Thymus (tissue), 11 donors: ENCODE measurements at regions not wholly inside any gene's neighbourhood (a gene's known extent, or its start where the extent isn't known, plus 50 kb on each side); places are given as distances from the start of the nearest gene placed in this dataset.
"Not testable (repeated sequence)": the region's sequence is repeated elsewhere in the genome, so short reads cannot be mapped to it uniquely, and the experiment has no call there.

Experiments
- DNase-seq, 9 donors: peaks; one replicate each; pipeline ENCODE4 v3.0.0-alpha.2; 2013; ENCODE audit warnings: low spot score in 9 of 9, low read depth in 6 of 9, missing footprints in 1 of 9
- H3K27ac ChIP-seq, 2 donors: one replicate each; pipeline ENCODE4 v1.5.1; 2013; ENCODE audit warnings: control low read depth in 1 of 2, low read depth in 1 of 2, low read length in 1 of 2, mild to moderate bottlenecking in 1 of 2, moderate library complexity in 1 of 2
- H3K27me3 ChIP-seq, 2 donors: one replicate each; pipeline ENCODE4 v1.5.1; 2013; ENCODE audit warnings: low read length in 1 of 2; ENCODE audit not compliant: control insufficient read depth in 2 of 2, insufficient read depth in 1 of 2
- H3K36me3 ChIP-seq, 2 donors: one replicate each; pipeline ENCODE4 v1.5.1; 2013; ENCODE audit warnings: low read length in 1 of 2, mild to moderate bottlenecking in 1 of 2, moderate library complexity in 1 of 2; ENCODE audit not compliant: control insufficient read depth in 2 of 2, insufficient read depth in 2 of 2
- H3K4me1 ChIP-seq, 2 donors: one replicate each; pipeline ENCODE4 v1.5.1; 2013; ENCODE audit warnings: low read length in 2 of 2; ENCODE audit not compliant: control insufficient read depth in 2 of 2, insufficient read depth in 2 of 2
- H3K4me3 ChIP-seq, 2 donors: one replicate each; pipeline ENCODE4 v1.5.1; 2013; ENCODE audit warnings: low read length in 2 of 2, control low read depth in 1 of 2, mild to moderate bottlenecking in 1 of 2
- H3K9me3 ChIP-seq, 2 donors: one replicate each; pipeline ENCODE4 v1.5.1; 2013; ENCODE audit warnings: low read length in 1 of 2, mild to moderate bottlenecking in 1 of 2; ENCODE audit not compliant: control insufficient read depth in 2 of 2, insufficient read depth in 1 of 2
- WGBS: extraction: QIAGEN DNeasy Blood & Tissue Kit; methylation state at CpG from one replicate; pipeline ENCODE4 v1.1.7; 2013; 5-methylcytosine and 5-hydroxymethylcytosine counted together
- donor health status: healthy.

DNA sequence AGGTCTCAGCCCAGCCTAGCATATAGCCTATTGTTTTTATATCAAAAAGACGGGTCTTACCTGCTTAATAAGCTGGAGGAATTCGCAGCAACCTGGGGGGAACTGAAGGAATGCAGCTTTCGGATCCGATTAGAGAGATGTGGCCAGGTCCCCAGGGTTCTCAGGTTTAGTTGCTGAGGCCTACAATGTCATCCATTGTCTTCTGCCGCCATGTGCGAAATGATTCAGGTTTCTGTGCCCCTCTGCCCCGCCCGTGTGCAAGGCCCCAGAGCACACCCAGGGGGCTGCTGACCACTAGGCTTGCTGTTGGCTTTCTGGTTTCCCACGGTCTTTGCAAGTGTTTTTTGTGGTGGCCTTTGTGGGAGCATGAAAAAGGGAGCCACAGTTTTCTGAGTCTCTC, 154.5 kb upstream of the TBX3 start:
- 93% methylated on average over 9 of the region's 9 CpGs for WGBS
- Histone ChIP-seq H3K4me3 (no peak overlapping the region), H3K27me3 (no peaks in the 10 kb centered on the region), H3K9me3 (no peaks in the 10 kb centered on the region), H3K36me3 (no peaks in the 10 kb centered on the region), H3K27ac (no peak overlapping the region), H3K4me1 (no peaks in the 10 kb centered on the region)
- DNase-seq = no peak

DNA sequence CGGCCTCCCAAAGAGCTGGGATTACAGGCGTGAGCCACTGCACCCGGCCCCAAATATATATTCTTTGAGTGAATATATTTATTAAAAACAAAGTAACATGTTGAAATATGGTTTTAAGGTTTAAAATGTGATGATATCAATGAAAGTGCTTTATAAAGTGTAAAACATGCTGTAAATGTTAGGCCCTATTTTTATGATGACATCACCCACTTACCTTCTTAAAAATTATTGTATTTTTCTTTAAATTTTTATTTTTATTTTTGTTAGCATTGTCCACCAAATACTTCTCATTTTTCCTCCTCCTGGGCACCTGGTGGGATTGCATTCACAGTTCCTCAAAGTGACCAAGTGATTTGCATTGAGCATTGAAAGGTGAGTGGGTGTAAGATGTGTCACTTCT, 152.6 kb upstream of the TBX3 start:
- Histone ChIP-seq H3K4me1 (no peaks in the 10 kb centered on the region), H3K27me3 (no peaks in the 10 kb centered on the region), H3K4me3 (no peak overlapping the region), H3K36me3 (no peaks in the 10 kb centered on the region), H3K27ac (no peak overlapping the region), H3K9me3 (no peaks in the 10 kb centered on the region)
- DNase-seq = no peak
- 98% methylated on average over 3 of the region's 3 CpGs for WGBS

DNA sequence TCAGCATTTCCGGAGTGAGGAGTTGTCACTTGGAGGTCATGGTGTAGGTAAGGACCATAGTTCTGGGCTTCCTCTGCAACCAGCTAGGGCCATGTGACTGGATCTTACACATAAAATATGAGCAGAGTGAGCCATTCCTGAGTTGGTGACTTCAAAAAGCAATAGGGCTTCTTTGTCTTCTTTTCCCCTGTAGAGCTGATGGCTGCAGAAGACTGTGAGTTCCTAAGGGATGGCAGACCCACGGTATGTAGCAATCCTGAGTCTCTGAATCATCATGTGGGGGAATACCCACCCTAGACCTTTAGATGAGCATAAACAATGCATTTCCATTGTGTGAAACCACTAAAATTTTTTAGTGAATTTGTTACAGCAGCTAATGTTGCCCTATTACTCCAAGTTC, 151.1 kb upstream of the TBX3 start:
- no peak for DNase-seq
- H3K4me1 ChIP-seq = no peaks in the 10 kb centered on the region
- H3K36me3 ChIP-seq = no peaks in the 10 kb centered on the region
- WGBS = 81% methylated on average over 2 of the region's 2 CpGs
- no peak overlapping the region for H3K4me3 ChIP-seq
- H3K27ac ChIP-seq = no peak overlapping the region
- H3K9me3 ChIP-seq = no peaks in the 10 kb centered on the region
- H3K27me3 ChIP-seq = no peaks in the 10 kb centered on the region

DNA sequence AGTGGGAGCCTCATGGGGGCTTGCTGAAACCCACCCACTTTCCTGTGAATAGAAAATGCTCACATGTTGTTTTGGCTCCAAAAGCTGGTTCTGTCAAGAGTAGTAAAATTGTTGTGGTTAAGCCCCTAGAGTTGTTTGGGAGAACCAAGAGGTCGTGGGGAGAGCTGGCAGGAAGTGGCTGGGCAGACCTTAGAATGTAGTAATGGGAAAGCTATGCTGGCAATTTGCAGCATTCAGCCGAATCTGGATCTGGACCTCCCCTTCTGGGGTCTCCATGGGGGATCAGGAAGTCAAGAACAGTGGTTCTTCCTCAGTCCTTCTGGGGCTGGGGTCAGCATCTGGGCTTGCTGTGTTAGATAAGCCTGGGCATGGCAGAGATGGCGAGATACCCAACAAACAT, 150.6 kb upstream of the TBX3 start:
- WGBS = 37% methylated on average over 3 of the region's 3 CpGs

DNA sequence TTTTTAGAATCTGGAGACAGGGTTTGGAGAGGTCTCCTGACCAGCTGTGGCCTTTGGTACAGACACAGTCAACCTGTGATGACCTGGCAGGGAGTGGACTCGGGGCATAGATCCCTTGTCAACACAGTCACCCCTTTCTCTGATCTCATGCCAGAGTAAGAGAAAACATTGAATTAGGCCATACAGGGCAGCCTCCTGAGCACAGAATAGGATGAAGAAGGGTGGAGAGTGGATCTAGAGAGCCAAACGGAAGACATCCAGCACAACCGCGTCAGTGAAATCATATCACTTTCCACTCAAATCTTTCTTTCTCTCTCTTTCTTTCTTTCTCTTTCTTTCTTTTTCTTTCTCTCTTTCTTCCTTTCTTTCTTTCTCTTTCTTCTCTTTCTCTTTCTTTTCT, 145.9 kb upstream of the TBX3 start:
- no peaks in the 10 kb centered on the region for H3K9me3 ChIP-seq
- no peak for DNase-seq
- H3K4me1 ChIP-seq = no peaks in the 10 kb centered on the region
- 97% methylated on average over 4 of the region's 4 CpGs for WGBS
- H3K4me3 ChIP-seq = no peak overlapping the region
- H3K27me3 ChIP-seq = no peaks in the 10 kb centered on the region
- no peaks in the 10 kb centered on the region for H3K36me3 ChIP-seq
- no peak overlapping the region for H3K27ac ChIP-seq

More for the DNA sequence above, 150.6 kb upstream of the TBX3 start:
- Histone ChIP-seq H3K4me3 (no peak overlapping the region), H3K27ac (no peak overlapping the region), H3K36me3 (no peaks in the 10 kb centered on the region), H3K9me3 (no peaks in the 10 kb centered on the region), H3K4me1 (no peaks in the 10 kb centered on the region), H3K27me3 (no peaks in the 10 kb centered on the region)
- DNase-seq = no peak

DNA sequence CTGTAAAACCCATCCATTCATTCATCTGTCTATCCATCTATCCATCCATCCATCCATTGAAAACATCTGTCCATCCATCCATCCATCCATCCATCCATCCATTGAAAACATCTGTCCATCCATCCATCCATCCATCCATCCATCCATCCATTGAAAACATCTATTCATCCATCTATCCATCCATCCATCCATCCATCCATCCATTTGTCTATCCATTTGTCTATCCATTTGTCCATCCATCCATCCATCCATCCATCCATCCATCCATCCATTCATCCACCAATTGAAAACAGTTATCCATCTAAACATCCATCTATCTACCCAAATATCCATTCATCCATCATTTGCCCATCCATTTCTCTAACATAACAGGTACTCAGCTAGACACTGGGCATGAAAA, 145.3 kb upstream of the TBX3 start:
- not testable (repeated sequence) for DNase-seq, H3K27me3 ChIP-seq, H3K36me3 ChIP-seq, H3K4me1 ChIP-seq, H3K4me3 ChIP-seq, H3K27ac ChIP-seq, H3K9me3 ChIP-seq

DNA sequence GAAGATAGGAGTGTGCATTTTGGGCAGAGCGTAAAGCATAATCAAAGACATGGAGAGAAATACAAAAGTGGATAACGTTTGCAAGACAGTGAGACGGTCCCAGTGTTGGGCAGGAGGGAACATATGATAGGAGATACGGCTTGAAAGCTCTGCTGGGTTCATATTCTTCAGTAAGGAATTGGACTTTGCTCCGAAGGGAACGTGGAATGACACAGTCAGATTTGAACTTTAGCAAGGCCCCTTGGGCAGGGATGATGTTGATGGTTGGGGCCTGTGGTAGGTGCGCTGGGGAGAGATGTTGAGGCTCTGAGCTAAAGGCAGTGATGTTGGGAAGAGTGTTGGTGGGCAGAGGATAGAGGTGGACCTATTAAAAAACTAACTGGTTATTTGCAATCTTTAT, 143.5 kb upstream of the TBX3 start:
- Histone ChIP-seq H3K27ac (no peak overlapping the region), H3K27me3 (no peaks in the 10 kb centered on the region), H3K4me1 (no peaks in the 10 kb centered on the region), H3K36me3 (no peaks in the 10 kb centered on the region), H3K9me3 (no peaks in the 10 kb centered on the region), H3K4me3 (no peak overlapping the region)
- no peak for DNase-seq
- 92% methylated on average over 7 of the region's 7 CpGs for WGBS

DNA sequence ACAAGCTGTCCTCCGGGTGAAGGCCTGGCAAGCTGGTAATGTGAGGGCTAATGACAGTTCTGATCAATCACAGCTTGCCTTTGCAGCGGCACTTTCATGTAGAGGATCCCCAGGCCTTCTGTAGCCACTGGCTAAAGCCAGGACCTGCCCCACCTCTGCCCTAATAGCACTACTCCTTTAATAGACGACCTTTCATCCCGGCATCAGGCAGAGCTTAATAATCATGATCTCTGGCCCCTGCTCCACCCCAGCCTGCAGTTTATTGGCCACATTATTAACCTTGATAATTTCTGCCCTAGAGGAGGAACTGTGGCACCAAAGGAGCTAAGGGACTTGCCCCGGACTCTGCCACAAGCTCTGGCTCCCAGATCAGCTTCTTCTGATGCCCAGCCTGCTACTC, 142.3 kb upstream of the TBX3 start:
- Histone ChIP-seq H3K36me3 (no peaks in the 10 kb centered on the region), H3K27ac (no peak overlapping the region), H3K4me1 (no peaks in the 10 kb centered on the region), H3K27me3 (no peaks in the 10 kb centered on the region), H3K4me3 (no peak overlapping the region), H3K9me3 (no peaks in the 10 kb centered on the region)
- DNase-seq = no peak
- 62% methylated on average over 5 of the region's 5 CpGs for WGBS

DNA sequence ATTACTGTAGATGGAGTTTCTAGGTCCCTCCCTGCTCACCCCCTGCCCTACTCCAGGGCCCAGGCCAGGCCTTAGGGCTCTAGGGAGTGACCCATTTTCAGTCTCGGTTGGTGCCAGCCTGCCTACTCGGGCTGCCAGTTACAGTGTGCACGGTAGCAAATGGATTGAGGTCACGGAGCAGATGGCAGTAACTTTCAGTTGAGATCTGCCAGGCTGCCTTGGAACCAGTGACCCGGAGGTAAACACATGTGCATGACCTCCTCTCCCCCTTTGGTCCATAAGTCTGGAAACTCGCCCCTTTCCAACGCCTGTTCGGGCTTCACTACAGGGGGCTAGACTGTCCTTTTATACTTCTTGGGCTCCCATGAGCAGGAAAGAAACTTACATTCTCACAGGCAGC, 139.7 kb upstream of the TBX3 start:
- Histone ChIP-seq H3K4me3 (no peak overlapping the region), H3K27me3 (no peaks in the 10 kb centered on the region), H3K27ac (no peak overlapping the region), H3K9me3 (no peaks in the 10 kb centered on the region), H3K36me3 (no peaks in the 10 kb centered on the region), H3K4me1 (no peaks in the 10 kb centered on the region)
- no peak for DNase-seq
- 90% methylated on average over 8 of the region's 8 CpGs for WGBS

DNA sequence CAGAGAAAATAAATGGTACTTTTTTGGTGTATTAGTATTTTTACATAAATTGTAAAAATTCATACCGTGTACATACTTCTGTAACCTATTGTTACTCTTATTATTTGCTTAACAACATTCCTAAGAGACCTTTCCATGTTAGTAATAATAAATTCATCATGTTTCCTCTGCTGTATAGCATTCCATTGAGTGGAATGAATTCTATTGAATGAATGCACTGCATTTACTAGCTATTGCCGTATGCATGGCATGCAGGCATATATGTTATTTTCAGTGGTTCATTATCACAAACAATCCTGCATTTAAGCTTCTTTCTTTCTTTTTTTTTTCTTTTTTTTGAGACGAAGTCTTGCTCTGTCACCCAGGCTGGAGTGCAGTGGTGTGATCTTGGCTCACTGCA, 137.6 kb upstream of the TBX3 start:
- H3K4me3 ChIP-seq = no peak overlapping the region
- 88% methylated on average over 3 of the region's 3 CpGs for WGBS

More for the DNA sequence above, 137.6 kb upstream of the TBX3 start:
- no peak for DNase-seq
- H3K9me3 ChIP-seq = no peaks in the 10 kb centered on the region
- H3K36me3 ChIP-seq = no peaks in the 10 kb centered on the region
- H3K27ac ChIP-seq = no peak overlapping the region
- no peaks in the 10 kb centered on the region for H3K27me3 ChIP-seq
- H3K4me1 ChIP-seq = no peaks in the 10 kb centered on the region
